Hematopoietic multipotent progenitor cell treated with erythropoietin and hydrocortisone succinate and interleukin-3 and kit ligand, for 6 days (in vitro differentiated cells): ENCODE measurements at regions not wholly inside any gene's neighbourhood (a gene's known extent, or its start where the extent isn't known, plus 50 kb on each side); places are given as distances from the start of the nearest gene placed in this dataset.
"Not testable (repeated sequence)": the region's sequence is repeated elsewhere in the genome, so short reads cannot be mapped to it uniquely, and the experiment has no call there.

ENCODE experiments used
- DNase-seq: peaks from one replicate; pipeline ENCODE4 v3.0.0-alpha.2; 2015

- not testable (repeated sequence) for DNase-seq
Measured at GRCh38 chrX:113473015-113473414, 632.4 kb upstream of the AMOT start.

GRCh38 chrX:113470166-113470565 lies 629.5 kb upstream of the AMOT start:
- no peak for DNase-seq

DNA sequence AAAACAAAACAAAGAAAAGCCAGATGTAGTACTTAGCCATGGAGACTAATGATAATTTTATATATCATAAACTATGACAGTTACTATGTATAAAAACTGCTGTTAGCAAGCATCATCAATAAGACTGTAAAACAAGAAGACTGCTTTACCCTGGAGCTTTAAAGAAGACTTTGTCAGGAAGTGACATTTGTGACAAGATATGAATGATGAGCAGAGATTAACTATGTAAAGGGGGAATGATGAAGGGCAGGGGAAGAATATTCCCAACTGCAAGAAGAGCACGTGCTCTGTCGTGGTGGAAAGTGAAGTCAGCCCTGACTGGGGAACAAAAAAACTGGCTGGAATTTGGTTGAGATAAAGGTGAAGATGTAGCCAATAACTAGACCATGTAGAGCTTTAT lies 617.1 kb upstream of the AMOT start:
- DNase-seq, result no peak

- DNase-seq, result no peak
Measured at GRCh38 chrX:113455582-113455981, 615.0 kb upstream of the AMOT start.

DNA sequence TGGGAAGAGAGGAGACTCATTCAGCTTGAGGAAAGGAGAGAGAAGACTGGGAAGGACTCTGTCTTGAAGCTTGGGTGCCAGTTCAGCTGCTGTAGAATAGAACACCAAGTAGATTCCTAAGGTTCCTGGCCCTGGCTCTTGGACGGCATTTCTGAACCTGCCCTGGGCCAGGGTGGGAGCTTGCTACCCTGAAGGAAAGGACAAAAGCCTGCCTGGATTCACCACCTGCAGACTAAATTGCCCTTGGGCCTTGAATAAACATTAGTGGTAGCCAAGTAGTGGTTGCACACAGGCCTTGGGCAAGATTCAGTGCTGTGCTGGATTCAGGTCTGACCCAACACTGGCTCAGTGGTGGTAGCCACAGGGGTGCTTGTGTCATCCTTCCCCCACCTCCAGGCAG lies 588.4 kb upstream of the AMOT start:
- no peak for DNase-seq

DNA sequence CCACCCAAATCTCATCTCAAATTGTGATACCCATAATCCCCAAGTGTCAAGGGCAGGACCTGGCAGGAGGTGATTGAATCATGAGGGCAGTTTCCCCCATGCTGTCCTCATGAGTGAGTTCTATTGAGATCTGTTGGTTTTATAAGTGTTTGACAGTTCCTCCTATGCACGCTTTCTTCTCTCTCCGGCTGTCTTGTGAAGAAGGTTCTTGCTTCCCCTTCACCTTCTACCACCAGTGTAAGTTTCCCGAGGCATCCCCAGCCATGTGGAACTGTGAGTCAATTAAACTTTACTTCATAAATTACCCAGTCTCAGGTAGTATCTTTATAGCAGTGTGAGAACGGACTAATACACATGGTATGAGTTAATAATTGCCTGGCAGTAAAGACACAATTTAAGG lies 581.7 kb upstream of the AMOT start:
- DNase-seq, result no peak

DNA sequence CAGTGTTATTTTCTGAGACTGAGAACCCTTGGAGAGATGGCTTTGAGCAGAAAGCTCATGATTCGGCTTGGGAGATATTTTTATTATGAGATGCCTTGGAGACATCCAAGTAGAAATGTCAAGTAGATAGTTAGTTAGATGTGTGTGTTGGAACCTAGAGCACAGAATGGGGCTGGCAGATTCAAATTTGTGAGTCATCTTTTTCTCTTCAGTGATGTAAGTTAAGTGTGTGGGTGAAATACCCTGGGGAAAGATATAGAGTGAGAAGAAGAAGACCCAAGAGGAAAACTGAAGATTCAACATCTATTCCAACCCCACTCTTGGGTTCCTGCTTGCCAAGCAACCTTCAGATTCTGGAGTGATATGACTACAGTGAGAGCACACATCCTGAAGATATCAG lies 580.8 kb upstream of the AMOT start:
- no peak for DNase-seq

DNA sequence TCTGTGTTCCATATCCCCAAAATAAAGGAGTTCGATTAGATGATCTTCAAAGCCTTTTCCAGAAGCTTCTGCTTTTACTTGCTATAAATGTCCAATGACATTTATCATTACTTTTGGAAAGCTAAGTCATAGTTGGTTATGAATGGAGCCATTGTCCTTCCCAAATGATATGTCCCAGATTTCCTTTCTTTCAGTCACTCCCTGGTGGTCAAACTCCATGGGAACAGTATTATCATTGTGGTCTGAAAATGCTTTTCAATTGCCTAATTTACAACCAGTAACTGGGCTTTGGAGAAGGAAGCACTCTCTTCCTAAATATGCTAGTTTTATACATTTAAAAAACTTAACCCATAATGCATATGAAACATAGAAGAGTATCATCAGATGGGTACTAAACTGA lies 571.5 kb upstream of the AMOT start:
- no peak for DNase-seq

GRCh38 chrX:113408843-113409242 lies 568.2 kb upstream of the AMOT start:
- no peak for DNase-seq

DNA sequence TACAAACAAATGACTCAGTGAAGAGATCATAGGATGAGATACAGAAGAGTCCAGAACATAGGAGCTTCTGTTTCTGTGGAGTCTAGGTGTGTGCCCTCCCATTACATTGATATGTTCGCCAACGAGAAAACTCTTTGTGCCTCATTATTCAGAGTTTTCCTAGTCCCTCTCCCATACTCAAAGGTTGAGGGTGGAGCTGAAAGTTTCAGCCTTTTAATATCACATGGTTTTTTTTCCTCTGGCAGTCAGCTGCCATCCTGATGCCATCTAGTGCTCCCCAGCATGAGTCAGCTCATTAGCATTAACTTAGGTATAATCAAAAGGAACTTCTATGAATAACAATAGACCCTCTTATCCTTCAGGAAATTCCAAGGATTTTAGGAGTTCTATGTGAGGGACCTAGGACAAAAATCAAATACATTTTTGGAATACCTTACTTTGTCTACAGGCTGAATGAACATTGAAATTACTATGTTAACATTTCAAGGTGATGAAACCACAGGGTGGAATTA lies 559.6 kb upstream of the AMOT start:
- DNase-seq, result no peak

DNA sequence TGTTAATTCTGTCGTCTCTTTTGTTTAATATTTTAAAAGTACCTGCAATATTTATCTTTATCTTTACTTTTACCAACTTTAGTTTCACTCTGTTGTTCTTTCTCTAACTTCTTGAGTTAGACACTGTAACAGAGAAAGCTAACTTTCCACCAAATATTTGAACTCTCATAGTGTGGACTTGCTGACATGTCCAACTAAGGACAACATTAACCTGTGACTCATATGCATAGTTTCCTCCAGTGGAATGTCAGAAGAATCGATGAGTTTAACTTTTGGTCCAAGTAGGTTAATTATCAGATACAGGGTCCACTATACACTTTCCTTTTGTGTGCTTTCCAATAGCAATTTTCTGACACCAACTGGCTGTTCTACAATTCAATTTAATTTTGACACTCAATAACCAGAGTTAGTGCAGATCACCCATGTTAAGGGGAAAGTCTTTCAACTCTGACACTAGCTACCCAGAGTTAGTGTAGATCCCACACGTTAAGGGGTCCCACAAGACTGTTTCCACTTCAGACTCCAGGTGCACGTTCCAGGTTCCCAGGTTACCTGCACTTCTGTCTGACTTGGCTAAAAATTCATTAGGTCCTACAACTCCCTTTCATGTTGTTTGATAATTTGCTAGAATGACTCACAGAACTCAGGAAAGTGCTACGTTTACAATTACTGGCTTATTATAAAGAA lies 559.0 kb upstream of the AMOT start:
- DNase-seq, result no peak

GRCh38 chrX:113392355-113392754 lies 551.7 kb upstream of the AMOT start:
- DNase-seq, result no peak

DNA sequence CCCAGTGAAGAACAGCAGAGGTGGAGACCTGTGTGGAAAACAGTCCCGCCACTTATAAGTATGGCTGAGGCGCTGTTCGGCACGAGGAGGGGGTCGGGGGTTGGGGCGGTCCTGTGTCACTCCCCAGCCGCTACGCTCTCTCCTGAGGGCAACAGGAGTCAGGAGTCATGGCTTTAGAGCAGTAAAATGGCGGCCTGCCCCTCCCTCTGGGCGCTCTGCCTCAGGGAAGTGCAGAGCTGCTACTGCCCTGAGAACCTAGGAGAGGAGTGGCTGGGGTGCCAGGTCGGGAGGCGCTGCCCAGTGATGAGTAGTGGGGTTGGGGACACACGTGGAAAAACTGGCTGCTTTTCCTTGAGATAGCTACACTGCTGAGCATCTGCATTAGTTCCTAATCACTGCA lies 551.2 kb upstream of the AMOT start:
- no peak for DNase-seq

DNA sequence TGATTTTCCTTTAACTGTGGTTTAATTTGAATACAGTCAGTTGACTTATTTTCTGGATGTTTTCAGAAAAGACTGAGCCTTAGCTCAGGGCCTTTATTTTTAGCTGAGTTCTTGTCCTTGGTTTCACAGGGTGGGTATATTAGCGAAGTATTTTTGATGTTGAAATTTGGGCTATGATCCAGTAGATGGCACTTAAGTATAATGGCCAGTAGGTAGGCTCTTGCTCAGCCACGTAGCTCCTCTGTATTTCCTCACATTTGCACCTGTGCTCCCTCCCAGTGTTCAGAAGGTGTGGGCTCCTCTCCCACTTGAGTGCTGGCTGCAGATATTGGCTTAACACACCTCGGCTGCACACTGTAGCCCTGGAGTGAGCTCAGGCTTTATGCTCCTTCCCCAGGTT lies 549.9 kb upstream of the AMOT start:
- no peak for DNase-seq

- DNase-seq, result no peak
Measured at GRCh38 chrX:113389846-113390245, 549.2 kb upstream of the AMOT start.

DNA sequence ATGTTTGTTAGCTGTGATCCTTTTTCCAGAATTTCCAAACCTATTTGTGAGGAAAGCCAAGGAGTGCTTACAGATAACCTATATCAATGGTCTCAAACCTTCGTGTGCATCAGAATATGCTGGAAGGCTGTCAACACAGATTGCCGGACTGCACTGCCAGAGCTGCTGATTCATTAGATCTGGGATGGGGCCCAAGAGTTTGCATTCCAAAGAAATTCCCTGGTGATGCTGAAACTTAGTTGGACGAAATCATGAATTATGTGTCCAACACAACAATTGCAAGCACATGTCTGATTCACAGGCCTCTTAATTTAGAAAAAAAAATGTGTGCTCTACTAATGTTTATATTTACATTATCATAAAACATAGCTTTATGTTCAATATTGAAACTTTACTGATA lies 544.0 kb upstream of the AMOT start:
- no peak for DNase-seq

- not testable (repeated sequence) for DNase-seq
Measured at GRCh38 chrX:113373421-113373820, 532.8 kb upstream of the AMOT start.

DNA sequence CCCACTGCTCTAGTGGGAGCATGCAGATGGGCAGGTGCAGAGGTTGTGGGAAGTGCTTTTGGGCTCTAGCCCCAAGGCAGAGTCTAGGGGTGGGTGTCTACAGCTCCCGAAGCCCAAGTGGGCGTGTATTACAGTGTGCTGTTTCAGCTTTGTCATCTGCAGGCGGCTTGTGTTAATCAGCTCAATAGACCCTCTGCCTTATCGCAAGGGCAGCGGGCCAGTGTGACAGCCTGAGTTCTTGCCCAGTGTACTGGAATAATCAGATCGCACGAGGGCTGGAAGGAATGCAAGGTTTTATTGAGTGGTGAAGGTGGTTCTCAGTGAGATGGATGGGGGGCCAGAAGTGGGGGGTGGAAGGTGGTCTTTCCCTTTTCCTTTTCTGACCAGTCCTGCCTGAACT lies 529.4 kb upstream of the AMOT start:
- no peak for DNase-seq

DNA sequence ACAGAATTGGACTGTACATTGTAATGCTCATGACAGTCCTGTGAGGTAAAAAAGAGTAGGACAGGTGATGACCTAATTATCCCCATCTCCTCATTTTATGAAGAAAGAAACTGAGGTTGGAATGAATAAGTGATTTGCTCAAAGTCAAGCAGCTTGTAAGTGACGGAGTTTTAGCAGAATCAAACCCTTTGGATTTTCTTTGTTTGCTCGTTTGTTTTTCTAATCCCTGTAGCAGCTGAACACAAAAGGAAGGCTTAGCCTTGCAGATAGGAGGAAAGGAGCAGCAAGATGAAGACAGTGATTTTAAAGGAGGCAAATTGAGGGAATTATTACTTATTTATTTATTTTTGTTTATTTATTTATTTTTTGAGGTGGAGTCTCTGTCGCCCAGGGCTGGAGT lies 528.4 kb upstream of the AMOT start:
- DNase-seq, result no peak

GRCh38 chrX:113353134-113353533 lies 512.5 kb upstream of the AMOT start:
- no peak for DNase-seq

- no peak for DNase-seq
Measured at GRCh38 chrX:113330416-113330815, 489.8 kb upstream of the AMOT start.

- DNase-seq, result no peak
Measured at GRCh38 chrX:113315927-113316326, 475.3 kb upstream of the AMOT start.

DNA sequence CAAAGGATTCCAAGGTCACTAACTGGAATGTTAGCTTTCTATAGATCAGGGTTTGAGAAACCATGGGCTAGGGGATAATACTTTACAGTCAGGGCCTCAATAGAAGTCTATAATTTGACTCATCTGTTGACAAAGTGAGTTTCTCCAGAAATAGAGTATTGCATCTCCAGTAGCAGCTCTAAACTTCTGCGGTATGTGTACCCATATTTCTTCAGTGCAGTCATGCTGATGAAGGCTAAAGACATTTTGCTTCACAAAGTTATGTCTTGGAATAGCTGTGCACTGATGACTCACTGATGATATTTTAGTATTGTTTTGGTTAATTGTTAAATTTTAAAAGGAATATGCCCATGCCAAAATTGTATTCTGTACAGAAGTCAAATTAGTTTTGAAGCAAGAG lies 464.9 kb upstream of the AMOT start:
- DNase-seq, result no peak

DNA sequence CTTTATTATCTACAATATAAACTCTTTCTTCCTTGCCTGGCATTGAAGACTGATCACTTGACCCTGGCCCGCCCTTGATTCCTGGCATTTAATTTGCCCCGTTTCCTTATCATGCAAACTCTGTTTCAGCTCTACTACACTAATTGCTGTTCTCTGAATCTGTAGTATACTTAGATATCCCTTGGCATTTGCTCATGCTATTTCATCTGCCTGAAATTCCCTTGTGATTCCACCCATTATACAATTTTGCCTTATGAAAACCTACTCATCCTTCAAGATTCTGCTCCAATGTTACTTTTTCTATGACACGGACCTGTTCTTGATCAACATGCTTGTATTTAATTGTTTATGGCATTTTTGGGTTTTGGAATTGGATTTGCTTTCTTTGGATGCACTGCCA lies 459.9 kb upstream of the AMOT start:
- DNase-seq, result no peak

DNA sequence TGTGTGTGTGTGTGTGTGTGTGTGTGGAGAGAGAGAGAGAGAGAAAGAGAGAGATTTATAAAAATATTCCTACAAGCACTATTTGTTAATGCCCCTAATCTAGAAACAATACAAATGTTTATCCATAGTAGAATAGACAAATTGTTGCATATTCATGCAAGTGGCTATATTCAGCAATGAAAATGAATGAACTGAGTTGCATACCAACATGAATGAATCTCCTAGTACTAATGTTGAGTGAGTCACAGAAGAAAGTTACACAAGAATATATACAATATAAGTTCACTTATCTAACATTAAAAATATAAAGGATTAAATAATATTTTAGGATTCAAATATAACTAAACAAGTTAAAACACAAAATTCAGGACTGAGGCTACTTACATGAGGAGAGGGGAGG lies 456.8 kb upstream of the AMOT start:
- no peak for DNase-seq

GRCh38 chrX:113289503-113289902 lies 448.9 kb upstream of the AMOT start:
- no peak for DNase-seq
